Hepatocyte (in vitro differentiated cells): ENCODE measurements at regions not wholly inside any gene's neighbourhood (a gene's known extent, or its start where the extent isn't known, plus 50 kb on each side); places are given as distances from the start of the nearest gene placed in this dataset.

Experiments
- DNase-seq: peaks from one replicate; pipeline ENCODE4 v3.0.0-alpha.2; 2016; ENCODE audit warnings: low spot score
- H2AFZ ChIP-seq: fragments of 200-600 bp; sonication (generic); 2 replicates; pipeline ENCODE4 v1.6.0; 2016; ENCODE audit warnings: antibody characterized with exemption, mild to moderate bottlenecking
- H3K27ac ChIP-seq: fragments of 200-600 bp; sonication (generic); 2 replicates; pipeline ENCODE4 v1.5.1; 2016; ENCODE audit warnings: mild to moderate bottlenecking
- H3K27me3 ChIP-seq: fragments of 200-600 bp; sonication (generic); 2 replicates; pipeline ENCODE4 v1.6.1; 2016
- H3K36me3 ChIP-seq: fragments of 200-600 bp; sonication (generic); replicated peaks from 2 replicates; pipeline ENCODE4 v1.5.1; 2016; ENCODE audit warnings: low read depth; ENCODE audit not compliant: insufficient read depth
- H3K4me1 ChIP-seq: fragments of 200-600 bp; sonication (generic); 2 replicates; pipeline ENCODE4 v1.5.1; 2016; ENCODE audit warnings: mild to moderate bottlenecking, moderate library complexity; ENCODE audit not compliant: insufficient read depth
- H3K4me2 ChIP-seq: fragments of 200-600 bp; sonication (generic); 2 replicates; pipeline ENCODE4 v1.6.0; 2016
- H3K4me3 ChIP-seq: fragments of 200-600 bp; sonication (generic); 2 replicates; pipeline ENCODE4 v1.5.1; 2016; ENCODE audit warnings: mild to moderate bottlenecking
- H3K79me2 ChIP-seq: fragments of 200-600 bp; sonication (generic); 2 replicates; pipeline ENCODE4 v1.6.0; 2017; ENCODE audit warnings: mild to moderate bottlenecking
- H3K9me2 ChIP-seq: fragments of 200-600 bp; sonication (generic); replicated peaks from 2 replicates; pipeline ENCODE4 v1.6.0; 2017; ENCODE audit warnings: mild to moderate bottlenecking; ENCODE audit not compliant: insufficient read depth
- H3K9me3 ChIP-seq: fragments of 200-600 bp; sonication (generic); 2 replicates; pipeline ENCODE4 v1.5.1; 2016; ENCODE audit warnings: low read depth, mild to moderate bottlenecking
- H4K20me1 ChIP-seq: fragments of 200-600 bp; sonication (generic); 2 replicates; pipeline ENCODE4 v1.6.0; 2016; ENCODE audit warnings: mild to moderate bottlenecking; ENCODE audit not compliant: insufficient read depth, poor library complexity, severe bottlenecking
- EZH2 ChIP-seq: fragments of 200-600 bp; sonication (generic); IDR thresholded peaks from 2 replicates; pipeline ENCODE4 v1.6.1; 2016; ENCODE audit warnings: antibody characterized with exemption, mild to moderate bottlenecking, borderline replicate concordance
- EZH2phosphoT487 ChIP-seq: fragments of 200-600 bp; sonication (generic); IDR thresholded peaks from one replicate; pipeline ENCODE4 v1.6.1; 2018; ENCODE audit warnings: antibody characterized with exemption, mild to moderate bottlenecking, low read depth, moderate library complexity; ENCODE audit not compliant: unreplicated experiment, severe bottlenecking
- WGBS: methylation state at CpG from one replicate; pipeline ENCODE4 v1.1.6; 2016; ENCODE audit warnings: low lambda C conversion rate; ENCODE audit errors: missing lambda C conversion rate; 5-methylcytosine and 5-hydroxymethylcytosine counted together
- TF ChIP-seq, protein P1 (sequence below): fragments of 200-600 bp; sonication (generic); IDR thresholded peaks from 2 replicates; pipeline ENCODE4 v1.5.1; 2016; ENCODE audit warnings: antibody characterized with exemption, mild to moderate bottlenecking; ENCODE audit not compliant: poor library complexity

DNA sequence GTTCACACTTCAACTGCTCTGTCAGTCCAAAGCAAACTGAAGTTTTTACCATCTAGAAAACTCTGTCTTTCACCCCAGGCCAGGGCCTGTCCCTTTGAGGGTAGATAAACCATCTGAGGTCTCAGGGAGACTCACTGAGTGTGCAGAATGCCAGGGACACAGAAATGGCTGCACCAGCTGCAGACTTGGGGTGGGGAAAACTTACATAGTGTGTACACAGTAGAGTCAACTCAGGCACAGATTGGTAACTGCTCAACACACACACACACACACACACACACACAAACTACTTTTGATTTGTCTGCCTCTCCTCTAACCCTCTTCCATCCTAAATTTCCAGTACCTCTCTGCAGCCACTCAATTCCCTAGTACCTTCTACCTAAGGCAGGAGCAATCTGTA is 374.9 kb upstream of the JAG1 start:
- no peak overlapping the region for H2AFZ ChIP-seq
- no peak overlapping the region for H3K4me3 ChIP-seq
- no peak overlapping the region for H3K4me2 ChIP-seq
- no peaks in the 10 kb centered on the region for H4K20me1 ChIP-seq
- H3K27me3 ChIP-seq, result no peaks in the 10 kb centered on the region
- no peak for DNase-seq
- TF ChIP-seq, protein P1, sequence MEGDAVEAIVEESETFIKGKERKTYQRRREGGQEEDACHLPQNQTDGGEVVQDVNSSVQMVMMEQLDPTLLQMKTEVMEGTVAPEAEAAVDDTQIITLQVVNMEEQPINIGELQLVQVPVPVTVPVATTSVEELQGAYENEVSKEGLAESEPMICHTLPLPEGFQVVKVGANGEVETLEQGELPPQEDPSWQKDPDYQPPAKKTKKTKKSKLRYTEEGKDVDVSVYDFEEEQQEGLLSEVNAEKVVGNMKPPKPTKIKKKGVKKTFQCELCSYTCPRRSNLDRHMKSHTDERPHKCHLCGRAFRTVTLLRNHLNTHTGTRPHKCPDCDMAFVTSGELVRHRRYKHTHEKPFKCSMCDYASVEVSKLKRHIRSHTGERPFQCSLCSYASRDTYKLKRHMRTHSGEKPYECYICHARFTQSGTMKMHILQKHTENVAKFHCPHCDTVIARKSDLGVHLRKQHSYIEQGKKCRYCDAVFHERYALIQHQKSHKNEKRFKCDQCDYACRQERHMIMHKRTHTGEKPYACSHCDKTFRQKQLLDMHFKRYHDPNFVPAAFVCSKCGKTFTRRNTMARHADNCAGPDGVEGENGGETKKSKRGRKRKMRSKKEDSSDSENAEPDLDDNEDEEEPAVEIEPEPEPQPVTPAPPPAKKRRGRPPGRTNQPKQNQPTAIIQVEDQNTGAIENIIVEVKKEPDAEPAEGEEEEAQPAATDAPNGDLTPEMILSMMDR, result no peak
- no peak for TF ChIP-seq EZH2
- no peak for TF ChIP-seq EZH2phosphoT487
- no peak overlapping the region for H3K27ac ChIP-seq
- H3K4me1 ChIP-seq, result no peaks in the 10 kb centered on the region
- H3K9me2 ChIP-seq, result no peaks in the 10 kb centered on the region
- no peaks in the 10 kb centered on the region for H3K9me3 ChIP-seq
- H3K36me3 ChIP-seq, result no peaks in the 10 kb centered on the region
- H3K79me2 ChIP-seq, result no peaks in the 10 kb centered on the region

GRCh38 chr20:11050350-11050749 is 376.6 kb upstream of the JAG1 start:
- H3K4me1 ChIP-seq, result no peaks in the 10 kb centered on the region
- no peaks in the 10 kb centered on the region for H3K9me3 ChIP-seq
- no peak overlapping the region for H3K4me3 ChIP-seq
- no peaks in the 10 kb centered on the region for H3K79me2 ChIP-seq
- H4K20me1 ChIP-seq, result no peaks in the 10 kb centered on the region
- no peaks in the 10 kb centered on the region for H3K36me3 ChIP-seq
- WGBS, result 96% methylated on average over 2 of the region's 2 CpGs
- no peaks in the 10 kb centered on the region for H3K27me3 ChIP-seq
- DNase-seq, result no peak
- no peak overlapping the region for H2AFZ ChIP-seq
- TF ChIP-seq EZH2 (no peak), EZH2phosphoT487 (no peak)
- TF ChIP-seq, protein P1, result no peak
- H3K4me2 ChIP-seq, result no peak overlapping the region
- no peak overlapping the region for H3K27ac ChIP-seq
- no peaks in the 10 kb centered on the region for H3K9me2 ChIP-seq

DNA sequence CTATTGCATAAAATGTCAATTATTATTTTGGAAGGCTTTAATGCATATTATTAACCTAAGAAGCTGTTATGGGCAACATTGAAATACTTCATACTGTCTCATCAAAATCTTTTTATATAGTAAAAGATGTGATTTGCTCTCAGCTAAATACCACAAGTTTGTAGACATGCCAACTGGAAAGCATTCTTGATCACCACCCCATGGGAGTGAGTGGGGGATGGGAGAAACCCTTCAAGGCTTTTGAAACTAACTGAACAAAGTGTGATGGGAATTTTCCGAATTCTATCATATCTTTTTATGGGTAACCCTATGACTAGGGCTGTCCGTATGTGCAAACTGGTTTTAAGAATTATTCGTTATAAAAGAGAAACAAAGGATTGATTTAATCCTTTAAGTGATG is 377.3 kb upstream of the JAG1 start:
- H3K4me3 ChIP-seq, result no peak overlapping the region
- H3K4me1 ChIP-seq, result no peaks in the 10 kb centered on the region
- no peaks in the 10 kb centered on the region for H3K36me3 ChIP-seq
- H3K79me2 ChIP-seq, result no peaks in the 10 kb centered on the region
- H3K4me2 ChIP-seq, result peak overlapping the region; percentile 17
- no peak overlapping the region for H2AFZ ChIP-seq
- H4K20me1 ChIP-seq, result no peaks in the 10 kb centered on the region
- no peaks in the 10 kb centered on the region for H3K9me3 ChIP-seq
- 55% methylated on average over 3 of the region's 3 CpGs for WGBS
- H3K27me3 ChIP-seq, result no peaks in the 10 kb centered on the region
- no peaks in the 10 kb centered on the region for H3K9me2 ChIP-seq
- no peak overlapping the region for H3K27ac ChIP-seq
- no peak for DNase-seq
- TF ChIP-seq EZH2 (no peak), EZH2phosphoT487 (no peak)
- TF ChIP-seq, protein P1, result no peak

GRCh38 chr20:11053310-11053709 is 379.5 kb upstream of the JAG1 start:
- no peaks in the 10 kb centered on the region for H3K4me1 ChIP-seq
- H4K20me1 ChIP-seq, result no peaks in the 10 kb centered on the region
- TF ChIP-seq EZH2, result no peak
- H3K27ac ChIP-seq, result no peak overlapping the region
- H3K9me3 ChIP-seq, result no peaks in the 10 kb centered on the region
- H3K27me3 ChIP-seq, result no peaks in the 10 kb centered on the region
- no peak overlapping the region for H2AFZ ChIP-seq
- no peaks in the 10 kb centered on the region for H3K36me3 ChIP-seq
- H3K79me2 ChIP-seq, result no peaks in the 10 kb centered on the region
- no peak overlapping the region for H3K4me2 ChIP-seq
- H3K4me3 ChIP-seq, result no peak overlapping the region
- no peaks in the 10 kb centered on the region for H3K9me2 ChIP-seq
- no peak for DNase-seq
